Lower leg skin (tissue), 3 donors: ENCODE measurements at regions not wholly inside any gene's neighbourhood (a gene's known extent, or its start where the extent isn't known, plus 50 kb on each side); places are given as distances from the start of the nearest gene placed in this dataset.

Experiments used
- POLR2A ChIP-seq, 2 donors: fragments of 450-650 bp; IDR thresholded peaks; one replicate each; pipeline ENCODE4 v1.6.1; 2016 to 2017; ENCODE audit warnings: antibody characterized with exemption in 2 of 2, mild to moderate bottlenecking in 1 of 2, moderate library complexity in 1 of 2
- TF ChIP-seq, protein P1 (sequence below), 3 donors: fragments of 450-650 bp; IDR thresholded peaks; one replicate each; pipeline ENCODE4 v1.5.1; 2016; ENCODE audit warnings: antibody characterized with exemption in 3 of 3, mild to moderate bottlenecking in 3 of 3, moderate library complexity in 2 of 3

- TF ChIP-seq, protein P1, sequence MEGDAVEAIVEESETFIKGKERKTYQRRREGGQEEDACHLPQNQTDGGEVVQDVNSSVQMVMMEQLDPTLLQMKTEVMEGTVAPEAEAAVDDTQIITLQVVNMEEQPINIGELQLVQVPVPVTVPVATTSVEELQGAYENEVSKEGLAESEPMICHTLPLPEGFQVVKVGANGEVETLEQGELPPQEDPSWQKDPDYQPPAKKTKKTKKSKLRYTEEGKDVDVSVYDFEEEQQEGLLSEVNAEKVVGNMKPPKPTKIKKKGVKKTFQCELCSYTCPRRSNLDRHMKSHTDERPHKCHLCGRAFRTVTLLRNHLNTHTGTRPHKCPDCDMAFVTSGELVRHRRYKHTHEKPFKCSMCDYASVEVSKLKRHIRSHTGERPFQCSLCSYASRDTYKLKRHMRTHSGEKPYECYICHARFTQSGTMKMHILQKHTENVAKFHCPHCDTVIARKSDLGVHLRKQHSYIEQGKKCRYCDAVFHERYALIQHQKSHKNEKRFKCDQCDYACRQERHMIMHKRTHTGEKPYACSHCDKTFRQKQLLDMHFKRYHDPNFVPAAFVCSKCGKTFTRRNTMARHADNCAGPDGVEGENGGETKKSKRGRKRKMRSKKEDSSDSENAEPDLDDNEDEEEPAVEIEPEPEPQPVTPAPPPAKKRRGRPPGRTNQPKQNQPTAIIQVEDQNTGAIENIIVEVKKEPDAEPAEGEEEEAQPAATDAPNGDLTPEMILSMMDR (IDR thresholded peaks at IDR 0.05) = no peak
- TF ChIP-seq POLR2A (IDR thresholded peaks at IDR 0.05) = no peak
Measured at GRCh38 chr2:145012806-145013205, 492.9 kb upstream of the ZEB2 start.
